ENCODE measurements at regions not wholly inside any gene's neighbourhood (a gene's known extent, or its start where the extent isn't known, plus 50 kb on each side); places are given as distances from the start of the nearest gene placed in this dataset.
A peak's percentile ranks its signal among the peaks of the same experiment; 100 is the strongest.

DNA sequence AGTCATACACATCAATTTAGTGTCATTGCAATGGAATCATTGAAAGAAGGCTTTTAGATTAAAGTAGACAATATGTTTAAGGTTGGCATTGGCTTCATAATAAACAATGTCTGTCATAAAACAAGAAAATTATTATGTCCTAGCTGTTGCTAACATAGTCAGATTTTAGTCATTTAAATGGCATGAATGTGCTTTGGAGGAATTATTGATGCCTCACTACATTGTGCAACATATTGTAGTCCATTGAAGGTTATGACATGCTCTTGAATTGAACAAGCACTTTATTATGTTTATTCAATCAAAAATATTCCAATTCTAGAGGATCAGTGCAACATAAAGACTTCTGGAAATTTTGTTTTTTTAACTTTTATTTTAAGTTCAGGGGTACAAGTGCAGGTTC, 489.8 kb upstream of the AMOT start:
- intact Hi-C loops (cut with micrococcal nuclease): no loop called here
- CTCF ChIA-PET: no interaction called here
- Histone ChIP-seq H3K9me3 (ENCODE audit: low read length) (no peaks in the 10 kb centered on the region), H3K27me3 (ENCODE audit: low read length) (no peaks in the 10 kb centered on the region), H3K4me2 (ENCODE audit: low read length) (no peak overlapping the region), H3K36me3 (ENCODE audit: low read depth, low read length) (no peaks in the 10 kb centered on the region), H3F3A (ENCODE audit: low read length, unreplicated experiment) (no peaks in the 10 kb centered on the region), H3K79me2 (ENCODE audit: low read length) (no peaks in the 10 kb centered on the region), H3K27ac (ENCODE audit: low read length) (no peak overlapping the region), H3K4me3 (ENCODE audit: low read length) (no peak overlapping the region), H4K20me1 (ENCODE audit: low read length) (no peaks in the 10 kb centered on the region), H3K9me2 (replicated peaks; ENCODE audit: low read length) (no peaks in the 10 kb centered on the region), H2AFZ (ENCODE audit: low read length) (no peak overlapping the region), H3K9ac (ENCODE audit: low read length) (no peak overlapping the region), H3K4me1 (ENCODE audit: insufficient read depth, low read length) (no peaks in the 10 kb centered on the region)
- BruUV-seq (replicated peaks): no TSS peak
- TF ChIP-seq, protein P1, sequence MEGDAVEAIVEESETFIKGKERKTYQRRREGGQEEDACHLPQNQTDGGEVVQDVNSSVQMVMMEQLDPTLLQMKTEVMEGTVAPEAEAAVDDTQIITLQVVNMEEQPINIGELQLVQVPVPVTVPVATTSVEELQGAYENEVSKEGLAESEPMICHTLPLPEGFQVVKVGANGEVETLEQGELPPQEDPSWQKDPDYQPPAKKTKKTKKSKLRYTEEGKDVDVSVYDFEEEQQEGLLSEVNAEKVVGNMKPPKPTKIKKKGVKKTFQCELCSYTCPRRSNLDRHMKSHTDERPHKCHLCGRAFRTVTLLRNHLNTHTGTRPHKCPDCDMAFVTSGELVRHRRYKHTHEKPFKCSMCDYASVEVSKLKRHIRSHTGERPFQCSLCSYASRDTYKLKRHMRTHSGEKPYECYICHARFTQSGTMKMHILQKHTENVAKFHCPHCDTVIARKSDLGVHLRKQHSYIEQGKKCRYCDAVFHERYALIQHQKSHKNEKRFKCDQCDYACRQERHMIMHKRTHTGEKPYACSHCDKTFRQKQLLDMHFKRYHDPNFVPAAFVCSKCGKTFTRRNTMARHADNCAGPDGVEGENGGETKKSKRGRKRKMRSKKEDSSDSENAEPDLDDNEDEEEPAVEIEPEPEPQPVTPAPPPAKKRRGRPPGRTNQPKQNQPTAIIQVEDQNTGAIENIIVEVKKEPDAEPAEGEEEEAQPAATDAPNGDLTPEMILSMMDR (conservative IDR thresholded peaks at IDR 0.05; ENCODE audit: low read depth, low read length): no peak
- no peak for TF ChIP-seq EZH2 (IDR thresholded peaks at IDR 0.05; ENCODE audit: low read length, unreplicated experiment)
- TF ChIP-seq EZH2phosphoT487 (IDR thresholded peaks at IDR 0.05; ENCODE audit: borderline replicate concordance, low read length): no peak
- POLR2A ChIA-PET (ENCODE audit: unreplicated experiment): no interaction called here
- DNase-seq (no peak), ATAC-seq (no peak)

DNA sequence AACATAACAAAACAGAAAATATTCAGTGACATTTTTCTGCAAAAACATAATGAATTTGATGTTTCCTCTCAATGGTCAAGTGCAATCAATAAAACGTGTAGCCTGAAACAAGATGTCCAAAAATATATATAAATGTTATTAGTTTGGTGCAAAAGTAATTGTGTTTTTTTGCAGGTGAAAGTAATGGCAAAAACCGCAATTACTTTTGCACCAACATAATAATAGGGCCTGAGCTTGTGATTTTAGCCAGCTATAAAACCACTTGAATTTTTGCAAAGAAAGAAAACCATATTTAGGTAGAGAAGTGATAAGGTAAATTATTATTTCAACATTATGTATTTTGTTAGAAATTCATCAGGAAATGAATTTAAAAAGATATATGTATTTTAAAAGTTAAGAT, 475.3 kb upstream of the AMOT start:
- Histone ChIP-seq H3K27me3 (ENCODE audit: low read length) (no peaks in the 10 kb centered on the region), H3K4me2 (ENCODE audit: low read length) (no peak overlapping the region), H3K9me3 (ENCODE audit: low read length) (no peaks in the 10 kb centered on the region), H3K4me1 (ENCODE audit: insufficient read depth, low read length) (no peaks in the 10 kb centered on the region), H3K4me3 (ENCODE audit: low read length) (no peak overlapping the region), H3K9me2 (replicated peaks; ENCODE audit: low read length) (no peaks in the 10 kb centered on the region), H3K79me2 (ENCODE audit: low read length) (no peaks in the 10 kb centered on the region), H3K27ac (ENCODE audit: low read length) (no peak overlapping the region), H4K20me1 (ENCODE audit: low read length) (no peaks in the 10 kb centered on the region), H3K9ac (ENCODE audit: low read length) (no peak overlapping the region), H3F3A (ENCODE audit: low read length, unreplicated experiment) (no peaks in the 10 kb centered on the region), H3K36me3 (ENCODE audit: low read depth, low read length) (no peaks in the 10 kb centered on the region), H2AFZ (ENCODE audit: low read length) (no peak overlapping the region)
- ATAC-seq: no peak
- TF ChIP-seq EZH2 (IDR thresholded peaks at IDR 0.05; ENCODE audit: low read length, unreplicated experiment) (no peak), EZH2phosphoT487 (IDR thresholded peaks at IDR 0.05; ENCODE audit: borderline replicate concordance, low read length) (no peak)
- TF ChIP-seq, protein P1 (conservative IDR thresholded peaks at IDR 0.05; ENCODE audit: low read depth, low read length): no peak
- BruUV-seq (replicated peaks): no TSS peak
- ChIA-PET POLR2A (ENCODE audit: unreplicated experiment) (no interaction called here), CTCF (no interaction called here)
- no peak for DNase-seq
- intact Hi-C loops (cut with micrococcal nuclease): no loop called here

DNA sequence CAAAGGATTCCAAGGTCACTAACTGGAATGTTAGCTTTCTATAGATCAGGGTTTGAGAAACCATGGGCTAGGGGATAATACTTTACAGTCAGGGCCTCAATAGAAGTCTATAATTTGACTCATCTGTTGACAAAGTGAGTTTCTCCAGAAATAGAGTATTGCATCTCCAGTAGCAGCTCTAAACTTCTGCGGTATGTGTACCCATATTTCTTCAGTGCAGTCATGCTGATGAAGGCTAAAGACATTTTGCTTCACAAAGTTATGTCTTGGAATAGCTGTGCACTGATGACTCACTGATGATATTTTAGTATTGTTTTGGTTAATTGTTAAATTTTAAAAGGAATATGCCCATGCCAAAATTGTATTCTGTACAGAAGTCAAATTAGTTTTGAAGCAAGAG, 464.9 kb upstream of the AMOT start:
- Histone ChIP-seq H3K36me3 (ENCODE audit: low read depth, low read length) (no peaks in the 10 kb centered on the region), H3K27me3 (ENCODE audit: low read length) (no peaks in the 10 kb centered on the region), H3K4me3 (ENCODE audit: low read length) (no peak overlapping the region), H2AFZ (ENCODE audit: low read length) (no peak overlapping the region), H3K9ac (ENCODE audit: low read length) (no peak overlapping the region), H3K9me3 (ENCODE audit: low read length) (0 out of 2 replicates have a peak, but pooled peaks cover 3% of the 10 kb centered on the region), H3F3A (ENCODE audit: low read length, unreplicated experiment) (no peaks in the 10 kb centered on the region), H3K79me2 (ENCODE audit: low read length) (no peaks in the 10 kb centered on the region), H3K27ac (ENCODE audit: low read length) (no peak overlapping the region), H4K20me1 (ENCODE audit: low read length) (no peaks in the 10 kb centered on the region), H3K9me2 (replicated peaks; ENCODE audit: low read length) (no peaks in the 10 kb centered on the region), H3K4me1 (ENCODE audit: insufficient read depth, low read length) (no peaks in the 10 kb centered on the region), H3K4me2 (ENCODE audit: low read length) (no peak overlapping the region)
- TF ChIP-seq, protein P1 (conservative IDR thresholded peaks at IDR 0.05; ENCODE audit: low read depth, low read length): no peak
- no peak for TF ChIP-seq EZH2 (IDR thresholded peaks at IDR 0.05; ENCODE audit: low read length, unreplicated experiment)
- TF ChIP-seq EZH2phosphoT487 (IDR thresholded peaks at IDR 0.05; ENCODE audit: borderline replicate concordance, low read length): no peak
- intact Hi-C loops (cut with micrococcal nuclease): no loop called here
- DNase-seq (peak; percentile 11), ATAC-seq (no peak)
- no TSS peak for BruUV-seq (replicated peaks)
- CTCF ChIA-PET: no interaction called here
- POLR2A ChIA-PET (ENCODE audit: unreplicated experiment): no interaction called here
